ENCODE measurements at regions not wholly inside any gene's neighbourhood (a gene's known extent, or its start where the extent isn't known, plus 50 kb on each side); places are given as distances from the start of the nearest gene placed in this dataset.

GRCh38 chr2:111636905-111637304 is 247.1 kb downstream of the ANAPC1 start:
- no peak overlapping the region for H4K91ac ChIP-seq (ENCODE audit: insufficient read depth, low read depth, low read length)
- H4K5ac ChIP-seq (ENCODE audit: low read depth, low read length) = no peak overlapping the region
- ChIA-PET CTCF (no interaction called here), POLR2A (ENCODE audit: unreplicated experiment) (no interaction called here)
- ATAC-seq (ENCODE audit: low read depth) (no peak), DNase-seq (no peak)
- no peak overlapping the region for H2BK20ac ChIP-seq (ENCODE audit: low read depth, low read length)
- BruUV-seq (replicated peaks) = no TSS peak
- in situ Hi-C loops (cut with MboI; ENCODE audit: low sequenced_read_pairs) = no loop called here
- H3K4me1 ChIP-seq (ENCODE audit: control insufficient read depth, insufficient read depth, low read length) = no peaks in the 10 kb centered on the region; the same call in 1 of the 2 replicates
- intact Hi-C loops (cut with micrococcal nuclease) = no loop called here
- no peak overlapping the region for H3K4ac ChIP-seq (ENCODE audit: low read depth, low read length)
- H3K18ac ChIP-seq (ENCODE audit: low read depth, low read length) = no peak overlapping the region
- 90% methylated on average over 2 of the region's 5 CpGs; no CpG with 5 or more reads in 1 of the 2 experiments for WGBS, 2 experiments (ENCODE audit: extremely low coverage in 2 of 2, insufficient read length in 1 of 2)
- no peak overlapping the region for H3K56ac ChIP-seq (ENCODE audit: extremely low read depth, insufficient read depth, low read length)
- H2AK5ac ChIP-seq (ENCODE audit: low read depth, low read length) = no peak overlapping the region
- H3K27ac ChIP-seq (ENCODE audit: insufficient read depth, low read length) = no peak overlapping the region
- H2BK120ac ChIP-seq (ENCODE audit: low read depth, low read length) = no peak overlapping the region
- dilution Hi-C loops (cut with HindIII; ENCODE audit: low sequenced_read_pairs, unreplicated experiment) = no loop called here
- peaks cover 6% of the 10 kb centered on the region for H3K9me3 ChIP-seq (ENCODE audit: control insufficient read depth, insufficient read depth, low read length)
- H3K14ac ChIP-seq (replicated peaks; ENCODE audit: low read depth, low read length) = no peak overlapping the region
- no peaks in the 10 kb centered on the region for H3K79me1 ChIP-seq (ENCODE audit: low read depth in 1 of 2, low read length in 2 of 2)
- H3K23ac ChIP-seq (ENCODE audit: low read depth, low read length) = no peak overlapping the region
- no peaks in the 10 kb centered on the region for H4K20me1 ChIP-seq (ENCODE audit: insufficient read depth, low read length)
- no peak overlapping the region for H2AFZ ChIP-seq (replicated peaks; ENCODE audit: low read length, poor library complexity)
- H3K36me3 ChIP-seq (ENCODE audit: control insufficient read depth, insufficient read depth, low read length) = no peaks in the 10 kb centered on the region
- no peak overlapping the region for H2AK9ac ChIP-seq (replicated peaks; ENCODE audit: low read depth, low read length, poor library complexity)
- no peak overlapping the region for H2BK15ac ChIP-seq (ENCODE audit: low read depth, low read length)
- no peak overlapping the region for H4K8ac ChIP-seq (ENCODE audit: low read depth in 2 of 2, low read length in 2 of 2)
- H2BK5ac ChIP-seq (ENCODE audit: low read depth, low read length, poor library complexity, severe bottlenecking) = no peak overlapping the region
- TF ChIP-seq CHD1 (IDR thresholded peaks at IDR 0.05; ENCODE audit: low read depth, low read length) (no peak), RAD21 (IDR thresholded peaks at IDR 0.05; ENCODE audit: low read length) (no peak), FOS (IDR thresholded peaks at IDR 0.05; ENCODE audit: low read depth, low read length) (no peak), MAFK (IDR thresholded peaks at IDR 0.05; ENCODE audit: low read depth, low read length) (no peak), POLR2A (IDR thresholded peaks at IDR 0.05; ENCODE audit: low read depth, low read length) (no peak), USF2 (IDR thresholded peaks at IDR 0.05; ENCODE audit: low read depth, low read length) (no peak), BHLHE40 (IDR thresholded peaks at IDR 0.05; ENCODE audit: low read depth, low read length) (no peak), RFX5 (IDR thresholded peaks at IDR 0.05; ENCODE audit: low read depth, low read length) (no peak), RCOR1 (IDR thresholded peaks at IDR 0.05; ENCODE audit: insufficient replicate concordance, low read length) (no peak), ELK1 (IDR thresholded peaks at IDR 0.05; ENCODE audit: borderline replicate concordance, low read depth, low read length) (no peak), MXI1 (IDR thresholded peaks at IDR 0.05; ENCODE audit: borderline replicate concordance, low read depth, low read length) (no peak), CEBPB (IDR thresholded peaks at IDR 0.05; ENCODE audit: low read depth, low read length) (no peak), CTCF (conservative IDR thresholded peaks at IDR 0.05; ENCODE audit: low read depth, low read length) (no peak), NFE2L2 (IDR thresholded peaks at IDR 0.05; ENCODE audit: low read depth, low read length) (no peak), MAZ (IDR thresholded peaks at IDR 0.05; ENCODE audit: borderline replicate concordance, low read depth, low read length) (no peak), SMC3 (IDR thresholded peaks at IDR 0.05; ENCODE audit: low read depth, low read length) (no peak)
- H3K27me3 ChIP-seq (ENCODE audit: control insufficient read depth, insufficient read depth, low read length) = peaks cover 16% of the 10 kb centered on the region
- H3K4me3 ChIP-seq (ENCODE audit: insufficient read depth, low read depth, low read length) = no peak overlapping the region
- no peak overlapping the region for H3K4me2 ChIP-seq (ENCODE audit: low read depth, low read length)
- H3K9ac ChIP-seq (ENCODE audit: low read depth, low read length) = no peak overlapping the region
- H3K9me1 ChIP-seq (ENCODE audit: insufficient read depth, low read length) = no peaks in the 10 kb centered on the region
